ENCODE measurements at regions not wholly inside any gene's neighbourhood (a gene's known extent, or its start where the extent isn't known, plus 50 kb on each side); places are given as distances from the start of the nearest gene placed in this dataset.

DNA sequence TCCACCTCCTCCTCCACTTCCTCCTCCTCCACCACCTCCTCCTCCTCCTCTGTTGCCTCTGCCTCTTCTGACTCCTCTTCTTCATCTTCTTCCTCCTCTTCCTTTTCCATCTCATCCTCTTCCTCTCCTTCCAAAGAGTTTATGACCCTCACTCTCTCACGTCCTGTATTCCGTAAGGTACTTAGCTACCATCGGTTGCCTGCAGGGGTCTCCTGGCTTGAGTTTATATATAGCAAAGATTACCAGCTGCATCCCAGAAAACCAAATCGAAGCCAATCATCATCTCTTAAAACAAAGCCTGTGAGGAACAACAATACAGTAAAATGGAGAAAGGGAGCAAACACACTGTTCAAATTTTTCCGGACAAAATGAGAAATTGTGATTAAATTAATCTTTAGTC, 317.4 kb downstream of the C3orf38 start:
- H3K9me2 ChIP-seq (ENCODE audit: insufficient read depth): peaks cover 9% of the 10 kb centered on the region
- H4K20me1 ChIP-seq (replicated peaks; ENCODE audit: insufficient read depth): no peaks in the 10 kb centered on the region; the same call in 1 of the 2 replicates
- DNase-seq (ENCODE audit: low spot score) (peak; percentile 48), ATAC-seq (peak; percentile 56)
- no peaks in the 10 kb centered on the region for H3K4me1 ChIP-seq (ENCODE audit: insufficient read depth)
- H3K27me3 ChIP-seq (ENCODE audit: insufficient read depth): no peaks in the 10 kb centered on the region
- TF ChIP-seq, protein P1, sequence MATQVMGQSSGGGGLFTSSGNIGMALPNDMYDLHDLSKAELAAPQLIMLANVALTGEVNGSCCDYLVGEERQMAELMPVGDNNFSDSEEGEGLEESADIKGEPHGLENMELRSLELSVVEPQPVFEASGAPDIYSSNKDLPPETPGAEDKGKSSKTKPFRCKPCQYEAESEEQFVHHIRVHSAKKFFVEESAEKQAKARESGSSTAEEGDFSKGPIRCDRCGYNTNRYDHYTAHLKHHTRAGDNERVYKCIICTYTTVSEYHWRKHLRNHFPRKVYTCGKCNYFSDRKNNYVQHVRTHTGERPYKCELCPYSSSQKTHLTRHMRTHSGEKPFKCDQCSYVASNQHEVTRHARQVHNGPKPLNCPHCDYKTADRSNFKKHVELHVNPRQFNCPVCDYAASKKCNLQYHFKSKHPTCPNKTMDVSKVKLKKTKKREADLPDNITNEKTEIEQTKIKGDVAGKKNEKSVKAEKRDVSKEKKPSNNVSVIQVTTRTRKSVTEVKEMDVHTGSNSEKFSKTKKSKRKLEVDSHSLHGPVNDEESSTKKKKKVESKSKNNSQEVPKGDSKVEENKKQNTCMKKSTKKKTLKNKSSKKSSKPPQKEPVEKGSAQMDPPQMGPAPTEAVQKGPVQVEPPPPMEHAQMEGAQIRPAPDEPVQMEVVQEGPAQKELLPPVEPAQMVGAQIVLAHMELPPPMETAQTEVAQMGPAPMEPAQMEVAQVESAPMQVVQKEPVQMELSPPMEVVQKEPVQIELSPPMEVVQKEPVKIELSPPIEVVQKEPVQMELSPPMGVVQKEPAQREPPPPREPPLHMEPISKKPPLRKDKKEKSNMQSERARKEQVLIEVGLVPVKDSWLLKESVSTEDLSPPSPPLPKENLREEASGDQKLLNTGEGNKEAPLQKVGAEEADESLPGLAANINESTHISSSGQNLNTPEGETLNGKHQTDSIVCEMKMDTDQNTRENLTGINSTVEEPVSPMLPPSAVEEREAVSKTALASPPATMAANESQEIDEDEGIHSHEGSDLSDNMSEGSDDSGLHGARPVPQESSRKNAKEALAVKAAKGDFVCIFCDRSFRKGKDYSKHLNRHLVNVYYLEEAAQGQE (IDR thresholded peaks at IDR 0.05; ENCODE audit: unreplicated experiment): no peak
- TF ChIP-seq, protein P2, sequence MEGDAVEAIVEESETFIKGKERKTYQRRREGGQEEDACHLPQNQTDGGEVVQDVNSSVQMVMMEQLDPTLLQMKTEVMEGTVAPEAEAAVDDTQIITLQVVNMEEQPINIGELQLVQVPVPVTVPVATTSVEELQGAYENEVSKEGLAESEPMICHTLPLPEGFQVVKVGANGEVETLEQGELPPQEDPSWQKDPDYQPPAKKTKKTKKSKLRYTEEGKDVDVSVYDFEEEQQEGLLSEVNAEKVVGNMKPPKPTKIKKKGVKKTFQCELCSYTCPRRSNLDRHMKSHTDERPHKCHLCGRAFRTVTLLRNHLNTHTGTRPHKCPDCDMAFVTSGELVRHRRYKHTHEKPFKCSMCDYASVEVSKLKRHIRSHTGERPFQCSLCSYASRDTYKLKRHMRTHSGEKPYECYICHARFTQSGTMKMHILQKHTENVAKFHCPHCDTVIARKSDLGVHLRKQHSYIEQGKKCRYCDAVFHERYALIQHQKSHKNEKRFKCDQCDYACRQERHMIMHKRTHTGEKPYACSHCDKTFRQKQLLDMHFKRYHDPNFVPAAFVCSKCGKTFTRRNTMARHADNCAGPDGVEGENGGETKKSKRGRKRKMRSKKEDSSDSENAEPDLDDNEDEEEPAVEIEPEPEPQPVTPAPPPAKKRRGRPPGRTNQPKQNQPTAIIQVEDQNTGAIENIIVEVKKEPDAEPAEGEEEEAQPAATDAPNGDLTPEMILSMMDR (conservative IDR thresholded peaks at IDR 0.05; ENCODE audit: low read depth in 2 of 2): peak; percentile 39 to 51
- peaks cover 2% of the 10 kb centered on the region for H3K27me3 Mint-ChIP-seq (ENCODE audit: insufficient read depth, low read depth, poor library complexity)
- H3K4me3 Mint-ChIP-seq: no peak overlapping the region
- H3K4me1 Mint-ChIP-seq: no peaks in the 10 kb centered on the region
- H3K36me3 ChIP-seq (ENCODE audit: insufficient read depth): no peaks in the 10 kb centered on the region
- H3K36me3 Mint-ChIP-seq (ENCODE audit: low read depth): no peaks in the 10 kb centered on the region
- H3K79me2 ChIP-seq (replicated peaks; ENCODE audit: insufficient read depth): no peaks in the 10 kb centered on the region
- no peaks in the 10 kb centered on the region for H3F3A ChIP-seq (replicated peaks; ENCODE audit: low read depth)
- no peak overlapping the region for H2AFZ ChIP-seq
- no peak overlapping the region for H3K27ac ChIP-seq (ENCODE audit: low read depth)
- no peak overlapping the region for H3K4me2 ChIP-seq
- no peak overlapping the region for H3K27ac Mint-ChIP-seq
- no peak overlapping the region for H3K4me3 ChIP-seq
- peaks cover 2% of the 10 kb centered on the region; the same call in 2 of the 3 replicates for H3K9me3 Mint-ChIP-seq

DNA sequence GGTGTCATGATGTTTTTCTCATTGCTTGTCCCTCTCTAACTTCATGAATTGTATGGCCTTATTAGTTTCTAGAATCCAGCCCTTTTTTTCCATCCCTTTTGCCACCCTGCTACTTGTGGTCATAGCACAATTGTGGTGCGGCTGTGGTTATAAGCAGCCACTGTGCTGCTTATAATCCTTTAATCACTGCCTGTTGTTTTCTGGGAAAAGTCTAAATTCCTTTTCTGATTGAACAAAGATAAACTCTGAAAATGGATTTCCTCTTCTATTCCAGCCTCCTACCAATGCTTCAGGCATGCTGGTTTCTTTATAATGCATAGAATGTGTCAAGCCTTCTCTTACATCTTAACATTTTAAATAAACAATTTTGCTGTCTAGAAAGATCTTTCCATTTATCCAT, 319.5 kb downstream of the C3orf38 start:
- Histone ChIP-seq H3K4me3 (no peak overlapping the region), H3F3A (replicated peaks; ENCODE audit: low read depth) (no peaks in the 10 kb centered on the region), H3K27ac (ENCODE audit: low read depth) (no peak overlapping the region), H4K20me1 (replicated peaks; ENCODE audit: insufficient read depth) (no peaks in the 10 kb centered on the region), H3K79me2 (replicated peaks; ENCODE audit: insufficient read depth) (no peaks in the 10 kb centered on the region), H3K36me3 (ENCODE audit: insufficient read depth) (no peaks in the 10 kb centered on the region), H3K4me1 (ENCODE audit: insufficient read depth) (no peaks in the 10 kb centered on the region), H3K27me3 (ENCODE audit: insufficient read depth) (no peaks in the 10 kb centered on the region), H2AFZ (no peak overlapping the region), H3K4me2 (no peak overlapping the region), H3K9me2 (ENCODE audit: insufficient read depth) (peaks cover 9% of the 10 kb centered on the region)
- Mint-ChIP-seq H3K27ac (no peak overlapping the region), H3K4me3 (no peak overlapping the region), H3K36me3 (ENCODE audit: low read depth) (0 out of 3 replicates have a peak, but pooled peaks cover 4% of the 10 kb centered on the region), H3K9me3 (peaks cover 8% of the 10 kb centered on the region; the same call in 2 of the 3 replicates), H3K4me1 (no peaks in the 10 kb centered on the region), H3K27me3 (ENCODE audit: insufficient read depth, low read depth, poor library complexity) (peaks cover 2% of the 10 kb centered on the region)
- ATAC-seq (no peak), DNase-seq (ENCODE audit: low spot score) (no peak)
- TF ChIP-seq, protein P3, sequence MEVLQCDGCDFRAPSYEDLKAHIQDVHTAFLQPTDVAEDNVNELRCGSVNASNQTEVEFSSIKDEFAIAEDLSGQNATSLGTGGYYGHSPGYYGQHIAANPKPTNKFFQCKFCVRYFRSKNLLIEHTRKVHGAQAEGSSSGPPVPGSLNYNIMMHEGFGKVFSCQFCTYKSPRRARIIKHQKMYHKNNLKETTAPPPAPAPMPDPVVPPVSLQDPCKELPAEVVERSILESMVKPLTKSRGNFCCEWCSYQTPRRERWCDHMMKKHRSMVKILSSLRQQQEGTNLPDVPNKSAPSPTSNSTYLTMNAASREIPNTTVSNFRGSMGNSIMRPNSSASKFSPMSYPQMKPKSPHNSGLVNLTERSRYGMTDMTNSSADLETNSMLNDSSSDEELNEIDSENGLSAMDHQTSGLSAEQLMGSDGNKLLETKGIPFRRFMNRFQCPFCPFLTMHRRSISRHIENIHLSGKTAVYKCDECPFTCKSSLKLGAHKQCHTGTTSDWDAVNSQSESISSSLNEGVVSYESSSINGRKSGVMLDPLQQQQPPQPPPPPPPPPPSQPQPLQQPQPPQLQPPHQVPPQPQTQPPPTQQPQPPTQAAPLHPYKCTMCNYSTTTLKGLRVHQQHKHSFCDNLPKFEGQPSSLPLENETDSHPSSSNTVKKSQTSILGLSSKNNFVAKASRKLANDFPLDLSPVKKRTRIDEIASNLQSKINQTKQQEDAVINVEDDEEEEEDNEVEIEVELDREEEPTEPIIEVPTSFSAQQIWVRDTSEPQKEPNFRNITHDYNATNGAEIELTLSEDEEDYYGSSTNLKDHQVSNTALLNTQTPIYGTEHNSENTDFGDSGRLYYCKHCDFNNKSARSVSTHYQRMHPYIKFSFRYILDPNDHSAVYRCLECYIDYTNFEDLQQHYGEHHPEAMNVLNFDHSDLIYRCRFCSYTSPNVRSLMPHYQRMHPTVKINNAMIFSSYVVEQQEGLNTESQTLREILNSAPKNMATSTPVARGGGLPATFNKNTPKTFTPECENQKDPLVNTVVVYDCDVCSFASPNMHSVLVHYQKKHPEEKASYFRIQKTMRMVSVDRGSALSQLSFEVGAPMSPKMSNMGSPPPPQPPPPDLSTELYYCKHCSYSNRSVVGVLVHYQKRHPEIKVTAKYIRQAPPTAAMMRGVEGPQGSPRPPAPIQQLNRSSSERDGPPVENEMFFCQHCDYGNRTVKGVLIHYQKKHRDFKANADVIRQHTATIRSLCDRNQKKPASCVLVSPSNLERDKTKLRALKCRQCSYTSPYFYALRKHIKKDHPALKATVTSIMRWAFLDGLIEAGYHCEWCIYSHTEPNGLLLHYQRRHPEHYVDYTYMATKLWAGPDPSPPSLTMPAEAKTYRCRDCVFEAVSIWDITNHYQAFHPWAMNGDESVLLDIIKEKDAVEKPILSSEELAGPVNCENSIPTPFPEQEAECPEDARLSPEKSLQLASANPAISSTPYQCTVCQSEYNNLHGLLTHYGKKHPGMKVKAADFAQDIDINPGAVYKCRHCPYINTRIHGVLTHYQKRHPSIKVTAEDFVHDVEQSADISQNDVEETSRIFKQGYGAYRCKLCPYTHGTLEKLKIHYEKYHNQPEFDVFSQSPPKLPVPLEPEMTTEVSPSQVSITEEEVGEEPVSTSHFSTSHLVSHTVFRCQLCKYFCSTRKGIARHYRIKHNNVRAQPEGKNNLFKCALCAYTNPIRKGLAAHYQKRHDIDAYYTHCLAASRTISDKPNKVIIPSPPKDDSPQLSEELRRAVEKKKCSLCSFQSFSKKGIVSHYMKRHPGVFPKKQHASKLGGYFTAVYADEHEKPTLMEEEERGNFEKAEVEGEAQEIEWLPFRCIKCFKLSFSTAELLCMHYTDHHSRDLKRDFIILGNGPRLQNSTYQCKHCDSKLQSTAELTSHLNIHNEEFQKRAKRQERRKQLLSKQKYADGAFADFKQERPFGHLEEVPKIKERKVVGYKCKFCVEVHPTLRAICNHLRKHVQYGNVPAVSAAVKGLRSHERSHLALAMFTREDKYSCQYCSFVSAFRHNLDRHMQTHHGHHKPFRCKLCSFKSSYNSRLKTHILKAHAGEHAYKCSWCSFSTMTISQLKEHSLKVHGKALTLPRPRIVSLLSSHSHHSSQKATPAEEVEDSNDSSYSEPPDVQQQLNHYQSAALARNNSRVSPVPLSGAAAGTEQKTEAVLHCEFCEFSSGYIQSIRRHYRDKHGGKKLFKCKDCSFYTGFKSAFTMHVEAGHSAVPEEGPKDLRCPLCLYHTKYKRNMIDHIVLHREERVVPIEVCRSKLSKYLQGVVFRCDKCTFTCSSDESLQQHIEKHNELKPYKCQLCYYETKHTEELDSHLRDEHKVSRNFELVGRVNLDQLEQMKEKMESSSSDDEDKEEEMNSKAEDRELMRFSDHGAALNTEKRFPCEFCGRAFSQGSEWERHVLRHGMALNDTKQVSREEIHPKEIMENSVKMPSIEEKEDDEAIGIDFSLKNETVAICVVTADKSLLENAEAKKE (CRISPR knock-in tag; IDR thresholded peaks at IDR 0.05): no peak
- TF ChIP-seq STAT1 (IDR thresholded peaks at IDR 0.05; ENCODE audit: unreplicated experiment): no peak
- no peak for TF ChIP-seq ZNF114 (CRISPR knock-in tag; IDR thresholded peaks at IDR 0.05)
- no peak for TF ChIP-seq JUNB (IDR thresholded peaks at IDR 0.05; ENCODE audit: unreplicated experiment)
- TF ChIP-seq EZH2 (IDR thresholded peaks at IDR 0.05; ENCODE audit: low read depth, unreplicated experiment): no peak

Data from GM23338 (cell line).